KG1 (cell line): ENCODE measurements at regions not wholly inside any gene's neighbourhood (a gene's known extent, or its start where the extent isn't known, plus 50 kb on each side); places are given as distances from the start of the nearest gene placed in this dataset.

Experiments used
- DNase-seq: peaks from one replicate; lab custom pipeline; 2025; lab: John Stamatoyannopoulos, UW

DNA sequence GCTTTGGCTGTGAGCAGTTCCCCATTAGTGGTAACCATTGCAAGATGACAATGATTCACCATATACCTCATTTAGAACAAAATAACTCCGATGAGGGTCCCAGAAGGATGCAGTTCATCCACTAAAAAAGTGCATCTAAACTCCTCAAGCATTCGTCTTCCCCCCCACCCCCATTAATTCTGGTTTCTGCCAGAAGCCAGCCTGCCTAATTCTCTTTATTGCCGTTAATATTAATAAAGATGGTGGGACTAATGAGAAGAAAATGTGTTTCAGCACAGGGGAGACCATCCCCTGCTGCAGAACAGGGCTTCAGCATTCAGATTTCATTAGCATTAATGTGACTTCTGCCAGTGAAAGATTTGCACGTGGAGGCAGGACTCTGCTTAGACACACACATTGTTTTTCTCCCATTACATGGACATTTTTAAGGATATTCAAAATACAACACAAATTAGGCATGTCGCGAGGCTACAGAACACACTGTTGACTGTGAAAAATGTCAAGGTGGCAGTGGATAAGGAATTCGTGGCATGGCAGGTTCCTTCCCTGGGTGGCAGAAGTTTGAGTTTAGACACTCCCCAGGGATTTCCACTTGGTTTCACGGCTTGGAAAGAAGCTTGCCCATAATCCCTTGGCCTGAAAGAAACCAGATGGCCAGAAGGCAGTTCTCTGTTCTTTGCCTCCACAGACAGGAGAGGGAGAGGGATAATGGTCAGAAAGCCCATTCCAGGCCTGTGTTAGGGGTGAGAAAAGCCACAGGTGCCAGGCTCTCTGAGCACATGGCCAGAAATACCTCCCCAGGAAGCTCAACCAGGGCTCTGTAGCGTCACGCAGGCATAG is 236.5 kb downstream of the FOXO1 start:
- DNase-seq: no peak

DNA sequence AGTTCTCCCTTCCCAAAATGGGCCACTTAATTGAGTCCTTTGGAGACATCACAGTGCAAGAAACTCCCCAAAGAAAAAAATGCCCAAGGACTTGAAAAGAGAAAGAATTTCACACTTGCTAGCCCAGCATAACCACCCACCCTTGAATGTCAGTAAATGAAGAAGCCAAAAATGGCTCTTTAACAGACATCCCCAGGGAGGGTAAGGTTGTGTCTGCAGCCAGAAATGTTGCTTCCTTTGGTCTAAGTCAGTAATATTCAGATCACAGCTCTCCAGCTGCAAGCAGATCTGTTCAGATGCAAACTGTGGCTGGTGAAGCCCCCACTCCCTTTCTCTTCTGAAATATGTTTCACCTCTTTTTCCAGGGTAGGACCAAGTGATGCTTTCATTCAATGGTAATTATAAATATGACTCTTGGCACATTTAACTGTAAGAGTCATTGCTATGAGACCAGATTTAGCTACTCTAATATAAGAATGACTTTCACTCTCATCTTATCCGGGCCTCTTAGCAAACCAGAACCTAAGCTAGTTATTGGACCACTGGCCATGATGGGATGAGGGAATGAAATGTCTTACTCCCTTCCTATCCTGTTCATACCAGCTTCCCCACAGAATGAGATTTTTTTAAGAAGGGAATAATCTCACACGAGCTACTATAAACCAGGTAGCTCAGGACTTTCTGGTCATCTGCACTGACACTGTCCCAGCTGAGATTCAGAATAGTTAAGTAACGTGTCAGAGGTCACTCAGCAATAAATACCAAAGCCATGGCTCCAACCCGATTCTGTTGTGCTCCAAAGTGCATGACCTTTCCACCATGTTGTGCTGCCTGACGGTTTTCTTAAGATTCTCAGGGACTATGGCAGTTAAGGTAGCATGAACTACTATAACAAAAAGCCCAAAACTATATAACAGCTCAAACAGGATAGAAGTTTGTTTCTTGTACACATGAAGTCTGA is 234.1 kb downstream of the FOXO1 start:
- DNase-seq: no peak

DNA sequence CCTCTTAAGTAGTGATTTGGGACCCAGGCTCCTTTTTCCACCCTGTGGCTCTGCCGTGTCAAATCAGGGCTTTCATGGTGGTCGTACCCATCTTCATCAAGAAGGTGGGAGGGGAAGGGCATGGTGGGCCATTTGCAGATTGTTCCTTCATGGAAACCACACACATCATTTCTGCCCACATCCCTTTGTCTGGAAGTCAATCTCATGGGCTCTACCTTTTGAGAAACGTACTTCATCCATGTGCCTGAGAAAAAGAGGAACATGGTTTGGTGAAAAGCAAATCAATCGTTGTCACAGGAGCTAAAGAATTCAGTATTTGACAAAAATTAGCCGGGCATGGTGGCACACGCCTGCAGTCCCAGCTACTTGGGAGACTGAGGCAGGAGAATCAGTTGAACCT is 233.4 kb downstream of the FOXO1 start:
- no peak for DNase-seq

DNA sequence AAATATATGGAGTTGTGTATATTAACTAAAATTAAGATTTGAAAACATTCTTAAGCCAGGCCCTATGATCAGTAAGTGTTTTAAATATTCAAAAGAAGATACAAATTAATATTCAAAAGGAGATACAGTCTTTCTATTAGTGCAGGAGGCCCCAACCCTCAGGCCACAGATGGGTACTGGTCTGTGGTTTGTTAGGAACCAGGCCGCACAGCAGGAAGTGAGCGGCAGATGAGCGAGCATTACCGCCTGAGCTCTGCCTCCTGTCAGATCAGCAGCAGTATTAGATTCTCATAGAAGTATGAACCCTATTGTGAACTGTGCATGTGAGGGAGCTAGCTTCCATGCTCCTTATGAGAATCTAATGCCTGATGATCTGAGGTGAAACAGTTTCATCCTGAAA is 232.9 kb downstream of the FOXO1 start:
- no peak for DNase-seq

DNA sequence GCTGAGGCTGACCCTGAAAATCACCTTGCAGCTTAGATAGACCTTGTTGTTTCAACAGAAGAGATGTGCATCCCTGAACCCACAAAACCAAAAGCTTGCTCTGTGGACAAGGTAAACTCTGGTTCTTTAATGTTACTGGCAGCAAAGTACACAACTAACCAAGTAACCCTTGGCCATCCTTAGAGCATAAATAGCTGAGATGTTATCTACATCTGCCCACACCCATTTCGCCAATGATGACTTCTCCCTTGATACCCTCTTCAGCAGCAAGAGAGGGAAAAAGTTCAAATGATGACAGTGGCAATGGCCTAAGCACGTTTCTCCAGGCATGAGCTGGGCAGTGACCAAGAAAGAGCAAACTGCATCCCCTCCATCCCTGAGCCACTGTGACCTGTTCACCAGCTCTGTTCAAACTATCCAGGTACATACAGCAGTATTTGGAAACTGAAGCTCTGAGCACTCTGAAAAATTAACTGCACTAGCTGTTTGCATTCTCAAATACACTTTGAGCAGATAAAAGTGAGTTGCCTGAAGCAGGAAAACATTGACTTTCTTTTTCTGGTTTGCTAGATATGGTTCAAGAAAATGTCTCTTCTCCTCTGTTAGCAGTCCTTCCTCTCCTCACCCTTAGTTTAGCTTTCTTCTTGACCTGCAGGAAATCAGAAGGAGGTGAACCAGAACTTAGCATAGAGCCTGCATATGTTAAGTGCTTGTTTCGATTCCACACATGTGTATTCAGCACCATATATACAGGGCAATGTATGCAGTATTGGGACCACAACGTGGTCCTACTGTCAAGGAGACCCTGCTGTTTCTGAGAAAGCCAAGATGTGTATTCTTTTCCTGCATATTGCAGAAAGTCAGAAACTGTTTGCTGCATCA is 231.7 kb downstream of the FOXO1 start:
- DNase-seq: no peak

DNA sequence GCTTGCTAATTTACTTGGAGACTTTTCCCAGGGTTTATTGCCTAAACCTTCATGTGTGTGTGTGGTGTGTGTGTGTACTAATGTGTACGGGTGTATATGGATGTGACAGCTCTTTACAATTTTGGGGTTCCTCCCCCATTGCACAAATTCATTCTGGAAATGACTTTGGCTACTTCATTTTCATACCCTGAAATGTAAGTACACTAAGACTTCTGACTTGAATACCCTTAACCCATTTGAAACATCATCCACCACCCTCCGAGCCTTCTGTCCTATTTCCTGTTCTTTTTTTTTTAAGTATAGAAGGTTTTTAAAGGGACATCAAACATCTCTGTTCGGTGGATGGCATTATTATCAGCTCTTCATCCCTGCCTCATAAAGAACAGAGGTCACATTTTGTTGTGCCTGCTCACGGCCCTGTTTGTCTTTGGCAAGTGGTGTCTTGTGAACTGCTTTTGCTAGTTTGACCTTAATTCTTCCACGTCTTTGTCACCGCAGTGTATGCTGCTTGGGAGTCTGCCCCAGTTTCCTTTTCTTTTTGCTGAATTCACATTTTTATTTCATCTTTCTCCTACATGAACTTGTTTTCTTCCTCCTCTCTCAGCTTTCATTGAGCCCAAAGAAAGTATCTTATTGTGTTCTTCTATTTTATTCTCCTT is 228.3 kb downstream of the FOXO1 start:
- DNase-seq: no peak

DNA sequence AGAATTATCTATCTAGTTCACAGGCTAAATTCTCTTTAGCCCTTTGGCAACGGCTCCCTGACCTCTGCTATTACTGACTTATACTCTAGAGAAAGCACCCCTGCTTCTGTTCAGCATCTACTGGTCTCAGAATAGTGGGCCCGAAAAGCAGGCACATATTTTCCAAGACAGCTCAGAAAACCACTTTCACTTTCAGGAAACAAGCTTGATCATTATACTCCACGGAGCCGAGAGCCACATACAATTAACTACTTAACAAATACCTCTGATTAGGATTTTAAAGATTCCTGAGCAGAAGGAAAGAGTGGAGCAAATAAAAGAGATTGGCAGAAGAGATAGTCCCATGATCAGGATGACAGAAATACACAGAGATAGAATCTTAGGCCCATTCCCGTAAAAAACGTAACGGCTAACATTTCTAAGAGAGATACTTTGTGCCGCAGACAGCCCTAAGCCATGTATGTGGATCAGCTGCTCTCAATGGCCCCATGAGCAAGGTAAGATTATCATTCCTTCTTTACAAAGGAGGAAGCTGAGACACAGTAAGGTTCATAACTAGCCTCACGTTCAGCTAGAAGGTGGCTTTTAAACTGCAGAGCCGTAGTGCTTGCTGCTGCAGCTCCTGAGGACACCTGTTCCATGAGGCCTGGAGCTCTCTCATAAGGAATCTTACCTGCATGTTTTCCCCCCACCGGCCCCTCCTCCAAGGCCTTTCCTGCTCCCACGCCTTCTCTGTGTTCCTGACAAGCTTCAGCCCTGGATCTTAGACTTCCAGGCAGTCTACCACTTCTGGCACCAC is 227.2 kb downstream of the FOXO1 start:
- DNase-seq: no peak

DNA sequence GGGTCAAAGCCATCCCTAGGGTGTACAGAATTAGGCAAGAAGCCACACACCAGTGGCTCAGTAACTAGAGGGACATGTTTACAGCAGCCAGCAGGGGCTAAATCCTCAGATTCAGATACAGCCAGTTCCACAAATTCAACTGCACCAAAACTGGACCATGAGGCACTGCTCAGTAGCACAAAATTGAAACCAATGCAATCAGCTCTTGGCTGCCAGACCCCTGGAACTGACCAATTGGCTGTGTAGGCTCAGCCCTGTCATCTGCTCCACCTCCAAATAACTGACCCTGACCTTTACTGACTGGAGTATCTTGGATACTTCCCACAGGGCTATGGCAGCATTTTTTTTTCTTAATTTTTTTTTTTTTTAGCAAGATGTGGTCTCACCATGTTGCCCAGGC is 226.5 kb downstream of the FOXO1 start:
- no peak for DNase-seq

DNA sequence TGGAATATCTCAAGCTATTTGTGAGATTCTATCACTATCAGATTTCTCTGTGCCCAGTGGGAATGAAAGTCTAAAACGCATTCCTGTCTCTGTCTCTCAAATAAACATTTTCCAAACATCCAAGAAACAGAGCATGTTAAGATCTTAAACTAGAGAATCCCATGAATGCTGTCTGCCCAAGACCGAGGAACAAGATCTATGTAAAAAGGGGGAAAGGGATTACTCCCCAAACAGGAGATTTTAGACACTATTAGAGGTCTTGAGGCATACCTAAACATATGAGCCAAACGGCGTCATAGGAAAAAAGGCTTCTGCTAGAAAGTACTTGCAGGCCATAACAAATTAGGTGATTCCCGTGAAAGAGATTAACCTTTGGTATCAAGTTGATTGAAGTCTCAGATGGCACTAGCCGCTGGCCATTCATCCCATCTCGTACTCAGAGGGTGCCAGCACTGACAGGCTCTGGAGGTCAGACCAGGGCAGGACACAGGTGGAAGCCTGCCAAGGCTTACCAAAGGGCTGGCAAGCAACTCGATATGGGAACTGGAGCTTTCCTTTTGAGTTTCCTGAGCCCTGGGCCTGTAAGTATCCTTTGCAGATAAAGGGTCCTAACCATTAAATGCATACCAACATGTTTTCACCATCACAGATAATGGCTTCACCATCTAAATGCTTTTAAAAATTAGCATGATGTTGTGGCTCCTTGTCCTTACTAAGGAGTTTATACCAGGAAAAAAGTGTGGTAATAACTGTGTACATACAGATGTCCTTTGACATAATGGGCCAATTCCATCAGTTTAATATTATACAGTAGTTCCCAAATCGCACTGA is 225.2 kb downstream of the FOXO1 start:
- no peak for DNase-seq

DNA sequence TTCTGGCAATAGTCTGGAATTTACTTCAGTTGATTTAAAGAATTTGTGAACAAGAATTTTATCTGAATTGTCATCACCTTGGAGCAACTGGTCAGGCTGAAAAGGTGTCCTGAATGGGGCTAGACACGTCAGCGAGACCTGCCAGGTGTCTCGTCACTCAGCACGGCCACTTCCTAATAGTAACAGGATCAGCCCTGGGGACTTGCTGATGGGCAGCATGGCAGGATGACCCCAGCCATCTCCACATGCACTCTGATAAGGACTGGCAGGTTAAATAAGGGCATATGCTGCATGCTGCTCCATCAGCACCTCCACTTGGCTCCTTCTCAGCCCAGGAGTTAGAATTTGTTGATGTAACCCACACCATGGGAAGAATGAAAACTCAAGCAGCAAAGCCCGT is 224.2 kb downstream of the FOXO1 start:
- DNase-seq: no peak

DNA sequence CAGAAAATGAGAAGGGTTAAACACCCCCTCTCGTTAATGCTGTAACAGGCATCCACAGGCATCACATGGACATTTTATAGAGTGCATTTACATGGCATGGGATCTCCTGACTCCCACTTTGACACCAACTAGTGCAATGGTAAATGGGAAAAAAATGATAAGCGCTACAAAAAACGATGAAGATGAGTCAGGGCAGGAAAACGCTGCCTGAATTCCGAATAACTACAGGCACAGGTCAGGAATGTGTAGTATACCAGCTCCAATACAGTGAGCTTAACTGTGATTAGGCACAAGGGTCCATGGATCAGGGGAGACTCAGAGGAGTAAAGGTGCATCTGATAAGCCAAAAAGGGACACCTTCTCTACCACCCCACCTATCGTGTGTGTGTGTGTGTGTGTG is 223.6 kb downstream of the FOXO1 start:
- no peak for DNase-seq

DNA sequence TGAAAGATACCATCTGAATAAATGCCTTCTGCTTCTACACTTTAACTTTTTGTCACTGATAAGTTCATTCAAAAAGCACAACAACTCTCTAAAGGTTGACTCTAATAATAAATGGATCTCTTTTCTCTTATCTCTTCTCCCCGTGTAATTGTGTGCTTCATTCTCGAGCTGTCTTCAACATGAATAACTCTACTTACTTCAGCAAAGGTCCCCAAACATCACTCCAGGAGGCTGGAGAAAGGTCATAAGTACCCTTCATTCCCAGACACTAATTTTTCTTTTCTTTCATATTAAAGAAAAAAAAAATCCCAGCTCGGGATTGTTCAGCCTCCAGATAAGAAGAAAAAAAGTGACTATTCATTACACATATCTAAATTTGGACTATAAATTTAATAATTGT is 222.2 kb downstream of the FOXO1 start:
- DNase-seq: no peak

DNA sequence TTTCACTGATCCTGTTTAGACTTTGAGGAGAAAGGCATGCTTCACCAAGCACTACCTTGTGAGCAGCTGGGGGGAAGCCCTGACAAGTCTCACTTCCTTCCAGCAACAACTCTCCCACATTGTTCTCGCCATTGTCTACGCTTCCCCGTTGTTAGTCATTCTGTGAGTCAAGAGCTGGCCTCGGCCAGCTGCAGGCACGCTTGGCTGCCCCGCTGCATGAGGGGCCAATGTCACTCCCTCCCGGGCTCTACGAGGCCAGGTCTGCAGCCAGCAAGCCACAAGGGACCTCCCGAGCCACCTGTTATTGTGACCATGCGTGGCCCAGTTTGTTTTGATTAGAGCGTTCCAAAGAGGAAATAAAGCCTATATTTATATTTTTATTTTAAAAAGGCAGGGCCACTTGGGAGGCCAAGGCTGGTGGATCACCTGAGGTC is 220.9 kb downstream of the FOXO1 start:
- no peak for DNase-seq

DNA sequence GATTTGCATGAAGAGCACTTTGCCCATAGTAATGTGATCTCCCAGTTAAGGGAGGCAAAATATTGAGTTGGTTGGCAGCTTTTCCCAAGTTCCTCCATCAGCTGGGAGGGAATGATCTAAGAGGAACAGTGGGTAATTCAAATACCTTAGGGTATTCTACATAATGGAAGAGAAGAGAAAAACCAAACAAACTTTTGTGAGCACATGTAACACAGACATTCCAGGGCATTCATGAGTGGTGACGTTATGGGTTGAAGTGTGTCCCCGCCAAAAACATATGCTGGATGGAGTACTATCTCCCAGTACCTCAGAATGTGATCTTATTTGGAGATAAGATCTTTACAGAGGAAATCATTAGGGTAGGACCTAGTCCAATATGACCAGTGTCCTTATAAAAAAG is 220.1 kb downstream of the FOXO1 start:
- no peak for DNase-seq

DNA sequence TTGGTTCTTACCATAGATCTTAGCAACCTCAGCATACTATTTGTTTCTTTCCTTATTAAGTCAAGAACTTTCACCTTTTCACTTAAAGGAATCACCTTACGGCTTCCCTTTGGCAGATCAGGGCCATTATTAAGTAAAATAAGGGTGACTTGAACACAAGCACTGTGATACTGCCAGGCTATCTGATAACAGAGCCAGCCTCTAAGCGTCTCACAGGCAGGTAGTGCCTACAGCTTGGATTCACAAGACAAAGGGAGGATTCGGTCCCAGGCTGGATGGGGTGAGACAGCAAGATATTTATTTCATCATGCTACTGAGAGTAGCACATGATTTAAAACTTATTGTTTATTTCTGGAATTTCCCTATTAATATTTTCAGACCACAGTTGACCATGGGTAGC is 218.6 kb downstream of the FOXO1 start:
- DNase-seq: no peak

DNA sequence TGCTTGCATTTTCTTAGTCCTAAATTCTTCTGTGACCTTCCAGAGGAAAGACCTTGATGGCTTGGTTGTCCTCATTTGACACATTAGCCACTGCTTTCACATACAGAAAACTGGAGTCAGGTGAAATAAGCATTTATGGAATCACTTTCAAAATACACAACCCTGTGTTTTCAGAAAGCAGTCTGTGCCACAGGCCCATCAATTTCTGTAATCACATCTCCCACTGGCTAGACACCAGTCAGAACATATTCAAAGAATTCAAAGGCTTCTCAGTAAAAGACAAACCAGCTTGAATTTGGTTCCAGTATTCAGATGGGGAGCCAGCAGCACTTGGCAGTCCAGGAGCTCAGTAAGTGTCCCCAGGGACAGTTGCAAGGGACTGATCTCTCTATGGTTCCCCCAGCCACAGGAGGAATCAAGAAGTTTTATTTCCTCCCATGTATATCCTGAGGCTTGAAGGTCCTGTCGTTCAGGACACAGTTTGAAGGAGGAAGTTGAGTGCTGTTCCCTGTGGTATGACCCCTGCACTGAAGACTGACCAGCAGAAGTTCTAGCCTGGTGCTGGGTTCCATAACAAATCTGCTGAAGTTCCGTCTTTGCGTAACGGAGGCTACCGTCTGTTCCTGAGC is 214.3 kb downstream of the FOXO1 start:
- no peak for DNase-seq

DNA sequence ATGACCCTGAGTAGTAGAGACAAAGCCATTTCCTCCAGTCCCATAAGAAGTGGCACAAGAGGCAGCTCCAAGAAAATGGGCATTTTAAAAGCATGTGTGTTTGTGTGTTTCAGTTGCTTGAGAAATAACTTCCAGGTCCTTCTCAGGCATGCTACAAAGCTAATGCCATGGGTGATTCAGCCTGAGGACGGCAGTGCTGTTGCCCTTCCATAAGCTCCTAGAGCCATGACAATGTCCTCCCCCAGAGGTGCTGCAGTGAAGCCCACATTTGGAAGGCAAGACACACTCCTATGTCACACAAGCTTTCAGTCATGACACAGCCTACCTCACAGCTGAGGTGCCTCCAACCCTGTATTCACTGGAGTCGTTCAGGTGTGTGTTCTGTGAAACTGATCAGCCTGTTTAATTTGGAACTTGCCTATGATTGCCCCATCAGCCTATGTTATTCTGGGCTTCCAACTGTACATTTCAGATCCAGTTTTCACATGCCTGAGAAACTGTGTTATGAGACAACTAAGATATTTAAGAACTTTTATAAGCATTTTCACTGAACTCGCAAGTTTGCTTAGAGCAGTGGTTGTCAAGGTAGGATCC is 213.6 kb downstream of the FOXO1 start:
- DNase-seq: no peak

DNA sequence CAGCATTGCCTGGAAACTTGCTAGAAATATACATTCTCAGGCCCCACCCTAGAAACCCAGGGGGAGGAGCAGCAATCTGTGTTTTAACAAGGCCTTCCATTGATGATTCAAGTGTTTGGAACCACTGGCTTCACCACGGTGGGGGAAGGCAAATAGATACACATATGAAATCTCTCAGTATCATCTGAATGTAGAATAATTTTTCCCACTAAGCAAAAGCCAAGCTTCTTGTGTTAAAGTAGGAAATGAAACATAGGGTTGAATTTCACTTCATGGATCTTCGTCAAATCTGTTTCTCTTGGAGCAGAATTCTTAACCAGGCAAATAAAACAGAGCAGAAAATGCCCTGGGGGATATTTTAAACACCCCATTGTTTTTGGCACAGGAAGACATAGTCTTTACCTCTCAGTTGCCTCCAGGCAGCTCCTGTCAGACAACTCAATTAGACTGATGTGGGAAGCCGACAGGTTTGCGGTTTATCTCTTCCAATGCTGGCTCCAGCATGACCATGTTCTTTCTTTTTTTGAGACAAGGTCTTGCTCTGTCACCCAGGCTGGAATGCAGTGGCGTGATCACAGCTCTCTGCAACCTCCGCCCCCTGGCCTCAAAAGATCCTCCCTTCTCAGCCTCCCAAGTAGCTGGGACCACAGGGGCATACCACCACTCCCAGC is 213.0 kb downstream of the FOXO1 start:
- no peak for DNase-seq
